Adrenal gland (tissue), 9 donors: ENCODE measurements at regions not wholly inside any gene's neighbourhood (a gene's known extent, or its start where the extent isn't known, plus 50 kb on each side); places are given as distances from the start of the nearest gene placed in this dataset.

ENCODE experiments used
- DNase-seq, 7 donors: peaks; one replicate each; pipeline ENCODE4 v3.0.0-alpha.2; 2019 to 2020
- H3K27ac ChIP-seq, 5 donors: fragments of 200-600 bp; sonication (generic) in 4 of 5; 1 replicate in 3 of 5; 2 replicates in 2 of 5; pipeline versions ENCODE4 v1.5.1 to v1.8.0; 2016 to 2020; ENCODE audit warnings: mild to moderate bottlenecking in 1 of 5
- H3K27me3 ChIP-seq: fragments of 200-600 bp; 2 replicates; pipeline ENCODE4 v1.8.0; 2021
- H3K36me3 ChIP-seq, 2 donors: fragments of 200-600 bp; replicated peaks in 1 of 2; 1 replicate in 1 of 2; 2 replicates in 1 of 2; pipeline versions ENCODE4 v1.5.1 to v1.8.0; 2018 to 2022
- H3K4me1 ChIP-seq, 2 donors: fragments of 200-600 bp; replicated peaks in 1 of 2; 1 replicate in 1 of 2; 2 replicates in 1 of 2; pipeline versions ENCODE4 v1.5.1 to v1.8.0; 2018 to 2021
- H3K4me3 ChIP-seq, 4 donors: fragments of 200-600 bp; sonication (generic) in 3 of 4; one replicate each; pipeline ENCODE4 v1.5.1; 2016 to 2018
- H3K9me3 ChIP-seq, 3 donors: fragments of 200-600 bp; sonication (generic) in 1 of 3; replicated peaks in 1 of 3; 1 replicate in 2 of 3; 2 replicates in 1 of 3; pipeline versions ENCODE4 v1.5.1 to v1.8.0; 2016 to 2021
- CTCF ChIP-seq, 6 experiments: fragments of 450-650 bp in 4 of 6; fragments of 200-600 bp in 2 of 6; sonication (generic) in 1 of 6; IDR thresholded peaks; 1 replicate in 5 of 6; 2 replicates in 1 of 6; pipeline versions ENCODE4 v1.5.1 to v1.8.0; 2016 to 2021; ENCODE audit warnings: antibody characterized with exemption in 6 of 6, mild to moderate bottlenecking in 2 of 6, moderate library complexity in 1 of 6
- POLR2A ChIP-seq, 2 donors: fragments of 450-650 bp; IDR thresholded peaks; one replicate each; pipeline ENCODE4 v1.6.1; 2017; ENCODE audit warnings: antibody characterized with exemption in 2 of 2, mild to moderate bottlenecking in 2 of 2, moderate library complexity in 1 of 2
- WGBS, 4 donors: extraction: QIAGEN DNeasy Blood & Tissue Kit in 2 of 4; methylation state at CpG; one replicate each; pipeline versions ENCODE4 v1.1.5 to v1.1.7; 2013 to 2017; 5-methylcytosine and 5-hydroxymethylcytosine counted together
- intact Hi-C, 2 donors: fragments of 100-400 bp; cut with DNase I; formaldehyde crosslinking; loops; one replicate each; pipeline versions ENCODE4 v1.14.1 to v1.15.0; 2022 to 2023
- donor health status: healthy with polysubstance abuse.
- donor health status: Bipolar disorder and iron deficiency.
- donor health status: DM: yes; HTN: yes; CAD: no.
- donor health status: DM: no; HTN: no; CAD: no.
- donor health status: DM: no; HTN: no; CAD: no.

GRCh38 chr10:108791030-108791429, 1132.3 kb downstream of the XPNPEP1 start:
- intact Hi-C loops, result no loop called here
- Histone ChIP-seq H3K4me1 (no peaks in the 10 kb centered on the region), H3K27me3 (no peaks in the 10 kb centered on the region), H3K36me3 (no peaks in the 10 kb centered on the region), H3K27ac (no peak overlapping the region), H3K9me3 (no peaks in the 10 kb centered on the region), H3K4me3 (no peak overlapping the region)
- TF ChIP-seq POLR2A (IDR thresholded peaks at IDR 0.05) (no peak), CTCF (IDR thresholded peaks at IDR 0.05) (no peak)
- no peak for DNase-seq
- 75 to 85% (median 84%) methylated on average over 4 of the region's 4 CpGs for WGBS, 4 donors

GRCh38 chr10:108789919-108790318, 1133.4 kb downstream of the XPNPEP1 start:
- DNase-seq, result no peak
- TF ChIP-seq CTCF (IDR thresholded peaks at IDR 0.05), result no peak
- Histone ChIP-seq H3K27ac (no peak overlapping the region), H3K27me3 (no peaks in the 10 kb centered on the region), H3K4me1 (no peaks in the 10 kb centered on the region), H3K4me3 (no peak overlapping the region), H3K36me3 (no peaks in the 10 kb centered on the region), H3K9me3 (no peaks in the 10 kb centered on the region)
- intact Hi-C loops, result no loop called here
- 53 to 69% (median 63%) methylated on average over 1 of the region's 1 CpG for WGBS, 4 donors

- WGBS, 4 donors, result 43 to 67% (median 56%) methylated on average over 2 of the region's 2 CpGs
- Histone ChIP-seq H3K27ac (no peak overlapping the region), H3K27me3 (no peaks in the 10 kb centered on the region), H3K4me3 (no peak overlapping the region), H3K4me1 (no peaks in the 10 kb centered on the region), H3K9me3 (no peaks in the 10 kb centered on the region), H3K36me3 (no peaks in the 10 kb centered on the region)
- intact Hi-C loops, result no loop called here
- TF ChIP-seq POLR2A (IDR thresholded peaks at IDR 0.05) (no peak), CTCF (IDR thresholded peaks at IDR 0.05) (no peak)
- no peak for DNase-seq
Observed at GRCh38 chr10:108789336-108789735, 1134.0 kb downstream of the XPNPEP1 start.

- Histone ChIP-seq H3K27me3 (no peaks in the 10 kb centered on the region), H3K9me3 (no peaks in the 10 kb centered on the region), H3K36me3 (no peaks in the 10 kb centered on the region), H3K27ac (no peak overlapping the region), H3K4me3 (no peak overlapping the region), H3K4me1 (no peaks in the 10 kb centered on the region)
- DNase-seq, result no peak
- TF ChIP-seq CTCF (IDR thresholded peaks at IDR 0.05) (no peak), POLR2A (IDR thresholded peaks at IDR 0.05) (no peak)
- WGBS, 4 donors, result 60 to 89% (median 76%) methylated on average over 1 of the region's 1 CpG
- intact Hi-C loops, result no loop called here
Observed at GRCh38 chr10:108788891-108789290, 1134.4 kb downstream of the XPNPEP1 start.
